Kidney (tissue), 13 donors: ENCODE measurements at regions not wholly inside any gene's neighbourhood (a gene's known extent, or its start where the extent isn't known, plus 50 kb on each side); places are given as distances from the start of the nearest gene placed in this dataset.

Experiments
- DNase-seq, 5 donors: peaks; one replicate each; pipeline ENCODE4 v3.0.0-alpha.2; 2013 to 2020
- FAIRE-seq: peaks from 2 replicates; lab custom pipeline; 2012; peaks lifted over from hg19 to GRCh38; lab: Jason Lieb, UNC
- H3K27ac ChIP-seq, 2 donors: one replicate each; pipeline ENCODE4 v1.7.0; 2013; ENCODE audit warnings: low read depth in 2 of 2, low read length in 2 of 2, inconsistent platforms in 1 of 2
- H3K27me3 ChIP-seq: one replicate; pipeline ENCODE4 v1.7.1; 2013; ENCODE audit warnings: low read length, inconsistent platforms; ENCODE audit not compliant: control insufficient read depth, insufficient read depth
- H3K36me3 ChIP-seq, 3 donors: one replicate each; pipeline versions ENCODE4 v1.7.0 to v1.7.1; 2013; ENCODE audit warnings: low read length in 3 of 3, control low read depth in 1 of 3, inconsistent platforms in 1 of 3; ENCODE audit not compliant: insufficient read depth in 3 of 3, control insufficient read depth in 2 of 3
- H3K4me1 ChIP-seq, 3 donors: one replicate each; pipeline versions ENCODE4 v1.7.0 to v1.7.1; 2013; ENCODE audit warnings: low read length in 3 of 3, inconsistent platforms in 1 of 3, low read depth in 1 of 3; ENCODE audit not compliant: control insufficient read depth in 2 of 3, insufficient read depth in 2 of 3
- H3K4me3 ChIP-seq, 3 donors: one replicate each; pipeline versions ENCODE4 v1.7.0 to v1.8.1; 2013; ENCODE audit warnings: low read length in 3 of 3, control low read depth in 1 of 3, inconsistent platforms in 1 of 3
- H3K9ac ChIP-seq, 3 donors: one replicate each; pipeline versions ENCODE4 v1.7.0 to v1.7.1; 2013; ENCODE audit warnings: low read length in 3 of 3, control low read depth in 1 of 3, inconsistent platforms in 1 of 3
- H3K9me3 ChIP-seq, 3 donors: one replicate each; pipeline versions ENCODE4 v1.7.0 to v1.7.1; 2013; ENCODE audit warnings: low read length in 3 of 3, control low read depth in 1 of 3, inconsistent platforms in 1 of 3; ENCODE audit not compliant: control insufficient read depth in 2 of 3, insufficient read depth in 1 of 3
- intact Hi-C: fragments of 100-400 bp; cut with DNase I; formaldehyde crosslinking; loops from one replicate; pipeline ENCODE4 v1.11.1; 2022
- TF ChIP-seq, protein P1 (sequence below): IDR thresholded peaks from 3 replicates; pipeline ENCODE4 v1.5.1; 2012; ENCODE audit warnings: mild to moderate bottlenecking, moderate library complexity, borderline replicate concordance; ENCODE audit not compliant: insufficient read depth; ENCODE audit errors: extremely low read depth
- donor health status: control.
- donor health status: control.
- donor health status: control.
- donor health status: control.
- donor health status: control.
- donor health status: DM: yes; HTN: yes; CAD: no.
- donor health status: Normal renal cell carcinoma (clear cell type).

GRCh38 chr5:159459951-159460538 lies 129.8 kb upstream of the IL12B start:
- Histone ChIP-seq H3K4me1 (peaks cover 0 to 6% (median 0%) of the 10 kb centered on the region in 3 donors), H3K9ac (no peak overlapping the region), H3K27me3 (no peaks in the 10 kb centered on the region), H3K9me3 (no peaks in the 10 kb centered on the region), H3K27ac (no peak overlapping the region), H3K36me3 (no peaks in the 10 kb centered on the region), H3K4me3 (no peak overlapping the region)
- TF ChIP-seq, protein P1, sequence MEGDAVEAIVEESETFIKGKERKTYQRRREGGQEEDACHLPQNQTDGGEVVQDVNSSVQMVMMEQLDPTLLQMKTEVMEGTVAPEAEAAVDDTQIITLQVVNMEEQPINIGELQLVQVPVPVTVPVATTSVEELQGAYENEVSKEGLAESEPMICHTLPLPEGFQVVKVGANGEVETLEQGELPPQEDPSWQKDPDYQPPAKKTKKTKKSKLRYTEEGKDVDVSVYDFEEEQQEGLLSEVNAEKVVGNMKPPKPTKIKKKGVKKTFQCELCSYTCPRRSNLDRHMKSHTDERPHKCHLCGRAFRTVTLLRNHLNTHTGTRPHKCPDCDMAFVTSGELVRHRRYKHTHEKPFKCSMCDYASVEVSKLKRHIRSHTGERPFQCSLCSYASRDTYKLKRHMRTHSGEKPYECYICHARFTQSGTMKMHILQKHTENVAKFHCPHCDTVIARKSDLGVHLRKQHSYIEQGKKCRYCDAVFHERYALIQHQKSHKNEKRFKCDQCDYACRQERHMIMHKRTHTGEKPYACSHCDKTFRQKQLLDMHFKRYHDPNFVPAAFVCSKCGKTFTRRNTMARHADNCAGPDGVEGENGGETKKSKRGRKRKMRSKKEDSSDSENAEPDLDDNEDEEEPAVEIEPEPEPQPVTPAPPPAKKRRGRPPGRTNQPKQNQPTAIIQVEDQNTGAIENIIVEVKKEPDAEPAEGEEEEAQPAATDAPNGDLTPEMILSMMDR: no peak
- intact Hi-C loops: no loop called here
- peak in 1 of 5 donors; percentile 8 for DNase-seq
- FAIRE-seq: no peak

DNA sequence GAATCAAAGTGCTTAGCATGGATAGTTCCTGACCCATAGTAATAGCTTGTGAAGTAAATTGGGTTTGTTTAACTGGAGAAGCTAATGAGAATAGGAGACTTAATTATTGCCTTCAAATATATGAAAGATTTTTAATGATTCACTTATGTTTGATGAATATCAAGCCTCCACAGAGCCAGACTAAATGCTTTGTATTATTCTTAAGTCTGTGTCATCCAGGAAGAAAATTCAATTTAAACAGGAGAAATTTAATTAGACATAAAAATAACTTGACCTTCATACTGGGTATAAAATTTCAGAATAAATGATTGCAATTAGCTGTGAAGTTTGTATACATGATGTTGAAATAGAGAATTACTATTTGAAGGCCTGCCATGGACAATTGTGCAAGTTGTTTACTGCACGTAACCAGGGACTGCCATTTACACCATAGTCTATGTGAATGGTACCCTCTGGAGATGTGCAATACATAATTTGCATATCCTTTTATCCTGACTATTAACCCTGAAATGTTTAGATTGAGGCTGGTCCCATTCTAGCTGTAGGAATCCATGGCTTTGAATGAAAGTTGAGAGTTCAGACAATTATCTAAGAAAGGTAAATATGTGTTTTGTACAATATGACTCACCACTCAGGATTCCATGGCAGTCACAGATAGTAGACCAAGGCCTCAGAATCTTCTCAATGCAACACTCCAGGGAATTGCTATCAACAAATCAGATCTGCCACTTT lies 133.5 kb upstream of the IL12B start:
- DNase-seq (no peak), FAIRE-seq (no peak)
- no peaks in the 10 kb centered on the region for H3K9me3 ChIP-seq
- no peaks in the 10 kb centered on the region for H3K36me3 ChIP-seq
- peaks cover 0 to 6% (median 0%) of the 10 kb centered on the region in 3 donors for H3K4me1 ChIP-seq
- no peaks in the 10 kb centered on the region for H3K27me3 ChIP-seq
- TF ChIP-seq, protein P1: no peak
- H3K9ac ChIP-seq: no peak overlapping the region
- intact Hi-C loops: no loop called here
- no peak overlapping the region for H3K4me3 ChIP-seq
- no peak overlapping the region for H3K27ac ChIP-seq

DNA sequence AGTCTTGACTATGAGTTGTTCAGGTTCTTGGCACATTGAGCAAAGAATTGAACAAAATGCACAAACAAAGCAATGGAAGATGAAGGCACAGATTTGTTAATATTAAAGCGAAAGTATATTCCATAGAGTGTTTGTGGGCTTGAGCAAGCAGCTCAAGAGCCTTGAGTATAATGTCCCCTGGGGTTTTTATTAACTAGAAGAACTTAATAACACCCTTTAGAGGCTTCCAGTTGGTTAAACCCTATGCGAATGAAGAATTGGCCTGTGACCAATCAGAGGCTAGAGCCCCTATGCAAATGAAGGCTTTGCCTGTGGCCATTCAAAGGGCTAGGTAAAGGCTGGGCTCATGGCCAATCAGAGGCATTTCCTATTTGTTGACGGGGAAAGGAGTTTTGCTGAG lies 135.3 kb upstream of the IL12B start:
- Histone ChIP-seq H3K9ac (no peak overlapping the region), H3K9me3 (no peaks in the 10 kb centered on the region), H3K36me3 (no peaks in the 10 kb centered on the region), H3K27me3 (no peaks in the 10 kb centered on the region), H3K4me1 (peaks cover 0 to 6% (median 0%) of the 10 kb centered on the region in 3 donors), H3K27ac (no peak overlapping the region), H3K4me3 (no peak overlapping the region)
- TF ChIP-seq, protein P1: no peak
- DNase-seq: no peak
- FAIRE-seq: no peak
- intact Hi-C loops: no loop called here
